ENCODE measurements at regions not wholly inside any gene's neighbourhood (a gene's known extent, or its start where the extent isn't known, plus 50 kb on each side); places are given as distances from the start of the nearest gene placed in this dataset.

DNA sequence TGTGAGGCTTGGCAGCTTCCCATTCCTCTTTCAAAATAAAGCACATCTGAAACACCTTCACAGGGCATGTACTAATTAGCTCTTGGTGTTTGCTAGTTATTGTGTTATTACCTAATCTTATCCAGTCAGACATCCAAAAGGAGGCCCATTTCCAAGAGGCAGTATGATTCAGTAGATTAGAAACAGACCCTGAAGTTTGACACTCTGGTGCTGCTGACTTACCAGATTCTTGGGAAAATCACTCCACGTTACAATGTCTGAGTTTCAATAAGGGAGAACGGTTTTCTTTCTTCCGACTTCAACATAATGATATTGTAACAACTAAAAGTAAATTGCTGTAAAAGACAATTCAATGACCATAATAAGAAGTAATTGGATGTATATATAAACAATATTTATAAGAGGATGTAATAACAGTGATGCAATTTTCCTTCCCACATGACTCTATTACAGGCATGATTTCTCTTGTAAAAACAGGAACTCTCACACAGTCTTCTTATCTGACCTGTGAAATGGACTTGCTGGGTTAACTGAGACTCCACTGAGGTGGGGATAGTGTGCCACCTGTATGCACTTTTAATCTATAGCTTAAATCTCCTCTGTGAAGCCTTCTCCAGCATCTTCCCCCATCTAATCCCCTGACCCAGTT, 181.3 kb upstream of the ELL2 start:
- DNase-seq, result no peak
- H3K36me3 ChIP-seq, result no peaks in the 10 kb centered on the region
- H3K27ac ChIP-seq, result peak overlapping the region; percentile 13 to 61 (median 38)
- WGBS, 2 donors (ENCODE audit: low coverage in 1 of 2), result 45 to 52% methylated on average over 3 of the region's 3 CpGs
- H3K4me1 ChIP-seq, result peaks cover 0 to 27% (median 17%) of the 10 kb centered on the region in 4 donors
- no peaks in the 10 kb centered on the region for H3K27me3 ChIP-seq
- TF ChIP-seq POLR2A (IDR thresholded peaks at IDR 0.05) (no peak), EP300 (IDR thresholded peaks at IDR 0.05; ENCODE audit: low read depth) (no peak), POLR2AphosphoS5 (IDR thresholded peaks at IDR 0.05) (no peak)
- TF ChIP-seq, protein P1, sequence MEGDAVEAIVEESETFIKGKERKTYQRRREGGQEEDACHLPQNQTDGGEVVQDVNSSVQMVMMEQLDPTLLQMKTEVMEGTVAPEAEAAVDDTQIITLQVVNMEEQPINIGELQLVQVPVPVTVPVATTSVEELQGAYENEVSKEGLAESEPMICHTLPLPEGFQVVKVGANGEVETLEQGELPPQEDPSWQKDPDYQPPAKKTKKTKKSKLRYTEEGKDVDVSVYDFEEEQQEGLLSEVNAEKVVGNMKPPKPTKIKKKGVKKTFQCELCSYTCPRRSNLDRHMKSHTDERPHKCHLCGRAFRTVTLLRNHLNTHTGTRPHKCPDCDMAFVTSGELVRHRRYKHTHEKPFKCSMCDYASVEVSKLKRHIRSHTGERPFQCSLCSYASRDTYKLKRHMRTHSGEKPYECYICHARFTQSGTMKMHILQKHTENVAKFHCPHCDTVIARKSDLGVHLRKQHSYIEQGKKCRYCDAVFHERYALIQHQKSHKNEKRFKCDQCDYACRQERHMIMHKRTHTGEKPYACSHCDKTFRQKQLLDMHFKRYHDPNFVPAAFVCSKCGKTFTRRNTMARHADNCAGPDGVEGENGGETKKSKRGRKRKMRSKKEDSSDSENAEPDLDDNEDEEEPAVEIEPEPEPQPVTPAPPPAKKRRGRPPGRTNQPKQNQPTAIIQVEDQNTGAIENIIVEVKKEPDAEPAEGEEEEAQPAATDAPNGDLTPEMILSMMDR (IDR thresholded peaks at IDR 0.05), result no peak
- intact Hi-C loops (cut with DNase I; ENCODE audit: low total_unique reads) (no loop called here), in situ Hi-C loops (cut with MboI; ENCODE audit: low pct_ligation_motif_present in 1 of 4, low pct_unique_long_range_greater_than_20kb in 1 of 4, low sequenced_read_pairs in 3 of 4) (no loop called here)
- no peaks in the 10 kb centered on the region for H3K9me3 ChIP-seq
- H3K4me3 ChIP-seq, result no peak overlapping the region

GRCh38 chr5:96142184-96142781, 180.6 kb upstream of the ELL2 start:
- intact Hi-C loops (cut with DNase I; ENCODE audit: low total_unique reads) (no loop called here), in situ Hi-C loops (cut with MboI; ENCODE audit: low pct_ligation_motif_present in 1 of 4, low pct_unique_long_range_greater_than_20kb in 1 of 4, low sequenced_read_pairs in 3 of 4) (no loop called here)
- peaks cover 0 to 27% (median 17%) of the 10 kb centered on the region in 4 donors for H3K4me1 ChIP-seq
- WGBS, 2 donors (ENCODE audit: low coverage in 1 of 2), result 69 to 79% methylated on average over 5 of the region's 5 CpGs
- H3K36me3 ChIP-seq, result no peaks in the 10 kb centered on the region
- no peaks in the 10 kb centered on the region for H3K27me3 ChIP-seq
- H3K9me3 ChIP-seq, result no peaks in the 10 kb centered on the region
- H3K27ac ChIP-seq, result peak overlapping the region; percentile 13 to 61 (median 38)
- DNase-seq, result no peak
- TF ChIP-seq POLR2A (IDR thresholded peaks at IDR 0.05), result no peak
- no peak for TF ChIP-seq POLR2AphosphoS5 (IDR thresholded peaks at IDR 0.05)
- TF ChIP-seq, protein P1 (IDR thresholded peaks at IDR 0.05), result no peak
- TF ChIP-seq EP300 (IDR thresholded peaks at IDR 0.05; ENCODE audit: low read depth), result no peak
- H3K4me3 ChIP-seq, result no peak overlapping the region

GRCh38 chr5:96141749-96142148, 180.1 kb upstream of the ELL2 start:
- H3K27me3 ChIP-seq, result no peaks in the 10 kb centered on the region
- 61% methylated on average over 4 of the region's 4 CpGs; no CpG with 5 or more reads in 1 of the 2 donors for WGBS, 2 donors (ENCODE audit: low coverage in 1 of 2)
- intact Hi-C loops (cut with DNase I; ENCODE audit: low total_unique reads), result no loop called here
- no peaks in the 10 kb centered on the region for H3K36me3 ChIP-seq
- TF ChIP-seq POLR2A (IDR thresholded peaks at IDR 0.05) (no peak), POLR2AphosphoS5 (IDR thresholded peaks at IDR 0.05) (no peak), EP300 (IDR thresholded peaks at IDR 0.05; ENCODE audit: low read depth) (no peak)
- TF ChIP-seq, protein P1 (IDR thresholded peaks at IDR 0.05), result no peak
- no peaks in the 10 kb centered on the region for H3K9me3 ChIP-seq
- DNase-seq, result no peak
- H3K27ac ChIP-seq, result peak overlapping the region in 1 of 4 donors; percentile 57
- in situ Hi-C loops (cut with MboI; ENCODE audit: low pct_ligation_motif_present in 1 of 4, low pct_unique_long_range_greater_than_20kb in 1 of 4, low sequenced_read_pairs in 3 of 4), result no loop called here
- H3K4me3 ChIP-seq, result no peak overlapping the region
- peaks cover 0 to 27% (median 17%) of the 10 kb centered on the region in 4 donors for H3K4me1 ChIP-seq

DNA sequence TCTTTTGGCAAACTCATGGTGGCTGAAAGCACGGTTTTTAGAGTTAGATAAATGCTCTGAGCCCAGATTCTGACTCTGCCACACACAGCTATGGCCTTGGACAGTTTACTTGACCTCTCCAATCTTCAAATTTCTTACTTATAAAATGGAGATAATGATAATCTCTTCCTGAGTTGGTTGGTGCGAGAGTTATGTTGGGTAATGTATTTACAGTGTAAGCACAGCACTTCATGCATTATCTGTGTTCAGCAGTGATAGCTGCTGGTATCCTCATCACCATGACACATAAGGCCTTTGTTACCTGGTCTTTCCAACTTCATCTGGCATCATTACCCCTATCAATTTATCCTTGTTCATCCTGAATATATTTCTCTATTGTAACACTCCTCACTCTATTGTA, 178.8 kb upstream of the ELL2 start:
- 86 to 95% methylated on average over 2 of the region's 2 CpGs for WGBS, 2 donors (ENCODE audit: low coverage in 1 of 2)
- no peak overlapping the region for H3K27ac ChIP-seq
- DNase-seq, result no peak
- no peaks in the 10 kb centered on the region for H3K27me3 ChIP-seq
- no peaks in the 10 kb centered on the region for H3K9me3 ChIP-seq
- peaks cover 0 to 27% (median 17%) of the 10 kb centered on the region in 4 donors for H3K4me1 ChIP-seq
- intact Hi-C loops (cut with DNase I; ENCODE audit: low total_unique reads), result no loop called here
- no peak for TF ChIP-seq POLR2A (IDR thresholded peaks at IDR 0.05)
- TF ChIP-seq EP300 (IDR thresholded peaks at IDR 0.05; ENCODE audit: low read depth), result no peak
- in situ Hi-C loops (cut with MboI; ENCODE audit: low pct_ligation_motif_present in 1 of 4, low pct_unique_long_range_greater_than_20kb in 1 of 4, low sequenced_read_pairs in 3 of 4), result no loop called here
- H3K4me3 ChIP-seq, result no peak overlapping the region
- H3K36me3 ChIP-seq, result no peaks in the 10 kb centered on the region
